ENCODE measurements at regions not wholly inside any gene's neighbourhood (a gene's known extent, or its start where the extent isn't known, plus 50 kb on each side); places are given as distances from the start of the nearest gene placed in this dataset.
"Not testable (repeated sequence)": the region's sequence is repeated elsewhere in the genome, so short reads cannot be mapped to it uniquely, and the experiment has no call there.

DNA sequence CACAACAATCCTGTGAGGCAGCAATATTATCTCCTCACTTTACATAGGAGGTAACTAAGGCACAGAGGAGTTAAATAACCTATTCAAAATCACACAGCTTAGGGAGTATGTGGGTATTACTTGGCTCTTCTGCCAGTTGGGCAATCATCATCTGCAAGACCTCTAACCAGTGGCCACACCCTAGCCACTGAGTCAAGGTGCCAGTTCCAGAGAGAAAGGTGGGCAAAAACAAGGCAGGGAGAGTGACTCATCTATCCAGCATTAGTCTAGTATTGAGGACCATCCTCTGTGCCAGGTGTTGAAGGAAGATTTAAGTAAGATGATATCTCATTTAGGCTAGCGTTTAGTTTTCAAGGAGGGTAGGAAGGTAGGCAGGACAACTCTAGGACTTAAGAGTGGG is 113.9 kb upstream of the EOLA2 start:
- ATAC-seq (no peak), DNase-seq (no peak)

DNA sequence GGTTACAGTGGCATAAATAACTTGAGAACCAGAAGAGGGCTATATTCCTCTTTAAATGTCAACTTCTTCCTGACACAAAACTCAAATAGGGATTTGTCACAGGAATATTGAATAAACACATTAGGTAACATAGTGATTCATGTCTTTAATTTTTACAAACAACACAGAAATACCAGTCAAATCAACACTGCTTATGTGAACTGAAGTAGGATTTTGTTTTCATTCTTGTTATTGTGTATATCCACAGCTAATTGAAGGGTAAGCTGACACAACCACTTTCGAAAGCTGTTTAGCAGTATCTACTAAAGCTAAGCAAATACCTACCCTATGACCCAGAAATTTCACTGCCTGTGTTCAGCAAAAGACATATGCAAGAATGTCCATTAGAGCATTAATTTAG is 120.4 kb upstream of the EOLA2 start:
- ATAC-seq = no peak

DNA sequence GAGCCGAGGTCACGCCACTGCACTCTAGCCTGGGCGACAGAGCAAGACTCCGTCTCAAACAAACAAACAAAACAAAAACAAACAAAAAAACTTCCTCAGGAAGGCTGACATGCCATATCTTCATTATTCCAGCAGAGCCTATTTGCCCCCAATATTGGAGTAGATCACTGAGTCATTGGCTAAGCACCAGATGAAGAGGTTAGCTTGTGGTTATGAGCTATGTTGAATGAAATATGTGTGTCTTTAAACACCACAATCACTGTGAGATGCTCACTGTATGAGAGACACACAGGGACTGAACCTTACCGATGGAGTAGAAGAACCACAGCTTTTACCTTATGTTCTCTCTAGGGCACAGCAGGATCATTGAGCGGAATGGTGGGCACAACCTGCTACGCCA is 122.1 kb upstream of the EOLA2 start:
- no peak for DNase-seq
- ATAC-seq = no peak

More for the DNA sequence above, 120.4 kb upstream of the EOLA2 start:
- DNase-seq = no peak

GRCh38 chrX:150062292-150063137 is 124.2 kb upstream of the EOLA2 start:
- ATAC-seq (no peak), DNase-seq (no peak)

DNA sequence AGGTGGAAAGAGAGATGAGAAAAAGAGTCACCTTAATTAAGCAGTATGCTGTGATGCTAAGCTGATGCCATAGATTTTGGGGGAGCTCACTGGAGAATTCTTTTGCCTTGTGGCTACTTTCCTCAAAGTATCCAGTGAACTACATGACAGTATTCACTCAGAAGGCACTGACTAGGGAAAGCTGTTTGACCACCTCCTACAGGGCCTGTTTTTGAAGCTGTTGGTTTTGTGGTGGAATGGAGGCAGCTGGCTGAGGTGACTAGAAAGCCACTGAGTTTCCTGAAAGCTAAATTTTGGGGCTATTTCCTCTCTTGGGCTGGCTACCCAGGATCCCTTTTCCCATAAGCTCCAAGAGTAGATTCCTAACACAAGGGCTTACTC is 124.8 kb upstream of the EOLA2 start:
- DNase-seq (no peak), ATAC-seq (no peak)

DNA sequence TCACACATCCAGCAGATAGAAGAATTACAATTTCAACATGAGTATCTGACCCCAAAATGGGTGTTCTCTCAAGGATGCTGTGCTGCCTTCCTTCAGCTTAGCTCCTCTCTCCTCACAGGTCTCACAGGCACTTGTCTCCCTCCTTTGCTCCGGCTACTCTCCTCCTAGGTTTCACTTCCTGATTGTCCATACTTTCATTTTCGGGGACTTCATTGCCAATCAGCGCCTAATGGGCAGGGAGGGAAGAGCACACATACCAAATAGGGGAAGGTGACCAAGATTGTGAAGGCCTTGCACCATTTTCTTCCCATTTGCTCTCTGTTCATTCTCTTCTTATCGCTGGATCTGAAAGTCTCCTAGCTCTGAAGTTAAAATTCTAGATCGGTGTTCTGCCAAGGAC is 125.4 kb upstream of the EOLA2 start:
- ATAC-seq = no peak
- DNase-seq = no peak

DNA sequence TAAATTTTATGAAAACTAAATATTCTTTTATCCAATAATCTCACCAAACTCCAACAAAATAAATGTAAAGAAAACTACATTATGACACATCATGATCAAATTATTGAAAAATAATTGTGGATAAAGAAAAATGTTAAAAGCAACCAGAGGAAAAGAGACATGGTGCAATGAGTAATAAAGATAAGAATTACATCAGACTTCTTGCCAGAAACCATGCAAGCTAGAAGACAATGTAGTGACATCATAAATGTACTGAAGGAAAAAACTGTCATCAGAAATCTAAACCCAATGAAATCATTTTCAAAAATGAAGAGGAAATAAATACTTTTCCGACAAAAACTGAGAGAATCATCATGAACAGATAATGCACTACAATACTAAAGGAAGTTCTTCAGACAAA is 135.9 kb upstream of the EOLA2 start:
- ATAC-seq = no peak
- DNase-seq = no peak

GRCh38 chrX:150080497-150080896 is 142.2 kb upstream of the EOLA2 start:
- DNase-seq = no peak
- ATAC-seq = no peak

GRCh38 chrX:150081076-150081475 is 142.8 kb upstream of the EOLA2 start:
- ATAC-seq (no peak), DNase-seq (no peak)

DNA sequence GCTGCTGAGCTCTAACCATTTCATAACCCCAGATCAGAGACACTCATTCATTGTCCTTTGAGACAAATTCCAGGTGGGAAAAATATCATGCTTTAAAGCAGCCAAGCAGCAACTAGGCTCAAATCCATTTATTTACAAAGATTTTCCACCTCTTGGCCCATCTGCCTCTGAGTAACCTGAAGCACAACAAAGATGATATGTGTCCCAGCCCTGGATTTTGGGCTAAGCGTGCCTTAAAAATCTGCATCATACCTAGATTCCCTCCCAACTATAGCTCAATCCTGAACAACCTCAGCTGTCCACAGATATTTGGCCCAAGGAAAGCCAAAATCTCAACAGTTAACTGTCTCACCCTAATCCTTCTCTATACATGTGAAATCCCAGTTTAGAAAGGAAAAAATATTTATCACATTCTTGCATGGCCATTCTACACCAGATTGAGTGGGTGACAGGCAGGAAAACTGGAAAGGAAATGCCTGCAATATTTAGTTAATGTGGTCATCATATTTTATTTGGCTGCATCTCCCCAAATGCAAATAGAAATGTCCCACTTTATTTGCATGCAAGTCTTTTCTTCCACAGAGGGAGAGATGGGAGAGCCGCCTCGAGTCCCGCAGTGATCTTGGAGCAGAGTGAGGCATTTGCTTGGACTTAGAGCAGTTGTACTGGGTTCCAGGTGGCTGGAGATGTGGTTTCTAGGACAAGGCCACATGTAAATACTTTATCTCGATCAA is 146.4 kb upstream of the EOLA2 start:
- ATAC-seq (no peak), DNase-seq (no peak)

- DNase-seq (no peak), ATAC-seq (no peak)
These were observed 147.6 kb upstream of the EOLA2 start for GRCh38 chrX:150085881-150086280.

DNA sequence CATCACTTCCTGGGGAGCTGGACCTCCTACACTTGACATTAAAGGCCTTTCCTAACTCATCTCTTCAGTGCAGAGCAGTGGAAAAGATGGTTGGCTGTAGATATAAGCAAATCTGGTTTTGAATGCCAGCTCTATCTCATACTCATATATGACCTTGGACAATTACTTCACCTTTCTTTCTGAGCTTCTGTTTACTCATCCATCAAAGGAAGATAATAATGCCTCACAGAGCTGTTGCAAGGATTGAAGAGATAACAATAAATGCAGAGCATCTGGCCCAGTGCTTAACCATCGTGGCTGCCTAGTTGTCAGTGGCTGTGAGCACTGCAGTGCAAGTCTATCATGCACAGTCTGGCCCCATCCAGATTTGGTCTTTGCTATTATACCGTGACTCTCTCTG is 148.1 kb upstream of the EOLA2 start:
- ATAC-seq (no peak), DNase-seq (no peak)

- no peak for DNase-seq
- no peak for ATAC-seq
These were observed 149.3 kb upstream of the EOLA2 start for GRCh38 chrX:150087612-150088011.

DNA sequence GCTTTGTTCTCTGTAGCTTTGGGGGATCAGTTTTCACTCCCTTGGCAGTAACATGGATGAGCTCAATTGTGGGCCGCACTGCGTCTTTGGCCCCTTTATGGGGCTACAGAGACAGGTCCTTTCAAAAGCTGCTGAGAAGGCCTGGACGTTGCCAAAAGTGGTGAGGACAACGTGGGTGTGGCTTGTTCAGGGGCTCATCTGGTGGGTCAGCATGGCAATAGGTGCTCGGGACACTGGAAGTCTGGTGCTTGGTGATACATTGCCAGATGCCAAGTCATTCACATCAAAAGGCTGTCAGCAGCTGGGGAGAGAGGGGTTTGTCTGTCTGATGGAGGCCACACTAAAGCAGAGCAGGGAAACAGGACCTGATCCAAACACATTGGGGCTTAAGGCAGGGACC is 149.8 kb upstream of the EOLA2 start:
- DNase-seq = no peak
- no peak for ATAC-seq

- DNase-seq (no peak), ATAC-seq (no peak)
These were observed 150.7 kb upstream of the EOLA2 start for GRCh38 chrX:150088766-150089518.

DNA sequence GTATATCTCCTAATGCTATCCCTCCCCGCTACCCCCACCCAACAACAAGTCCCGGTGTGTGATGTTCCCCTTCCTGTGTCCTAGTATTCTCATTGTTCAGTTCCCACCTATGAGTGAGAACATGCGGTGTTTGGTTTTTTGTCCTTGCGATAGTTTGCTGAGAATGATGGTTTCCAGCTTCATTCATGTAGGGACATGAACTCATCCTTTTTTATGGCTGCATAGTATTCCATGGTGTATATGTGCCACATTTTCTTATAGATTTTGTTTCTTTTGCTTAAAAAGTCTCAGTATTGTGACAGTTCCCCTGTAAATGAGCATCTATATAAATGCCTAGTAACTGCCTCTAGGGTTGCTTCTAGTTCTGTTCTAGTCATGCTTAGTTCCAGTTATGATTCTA is 153.0 kb upstream of the EOLA2 start:
- not testable (repeated sequence) for DNase-seq, ATAC-seq

- DNase-seq (no peak), ATAC-seq (no peak)
These were observed 154.3 kb upstream of the EOLA2 start for GRCh38 chrX:150092549-150092948.

- DNase-seq = no peak
- no peak for ATAC-seq
These were observed 156.1 kb upstream of the EOLA2 start for GRCh38 chrX:150094375-150094774.

GRCh38 chrX:150094996-150095395 is 156.7 kb upstream of the EOLA2 start:
- no peak for DNase-seq
- no peak for ATAC-seq

DNA sequence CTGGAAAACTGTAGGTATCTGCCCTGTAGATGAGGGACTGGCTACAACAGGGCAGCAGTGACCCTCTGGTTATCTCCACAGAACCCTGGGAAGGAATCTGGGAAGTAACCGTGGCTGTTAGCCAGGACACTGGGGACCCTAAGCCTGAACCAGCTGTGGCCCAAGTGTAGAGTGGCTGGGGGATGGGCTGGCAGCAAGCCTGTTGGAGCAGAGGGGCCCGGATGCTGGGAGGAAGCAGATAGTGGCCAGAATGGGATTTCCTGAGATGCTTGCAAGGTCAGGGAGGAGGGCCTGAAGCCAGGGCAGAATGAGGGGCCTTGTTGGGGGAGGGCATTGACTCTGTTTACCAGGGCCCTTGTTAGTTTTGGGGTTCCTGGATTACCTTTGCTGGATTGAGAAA is 161.0 kb upstream of the EOLA2 start:
- no peak for DNase-seq
- ATAC-seq = no peak

- ATAC-seq = no peak
- DNase-seq = no peak
These were observed 162.0 kb upstream of the EOLA2 start for GRCh38 chrX:150100261-150100660.

DNA sequence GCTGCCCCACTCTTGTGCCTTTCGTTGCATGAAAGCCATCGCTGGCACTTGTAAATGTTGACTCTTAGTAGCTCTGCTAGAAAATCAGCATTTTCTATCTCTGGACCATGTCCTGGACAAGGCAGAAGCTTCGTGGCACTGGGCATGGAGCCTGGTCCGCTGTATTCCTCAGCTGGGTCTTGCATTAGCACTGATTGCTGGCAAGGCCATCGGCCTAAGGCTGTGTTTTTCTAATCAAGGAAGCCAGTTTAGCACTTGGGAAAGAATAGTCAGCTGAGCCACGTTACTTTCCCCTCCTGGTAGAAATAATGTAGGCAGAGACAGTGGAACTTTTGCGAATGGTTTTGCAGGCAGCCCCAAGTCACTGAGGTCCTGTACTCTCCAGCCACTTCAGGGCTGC is 180.2 kb upstream of the EOLA2 start:
- DNase-seq = no peak
- ATAC-seq = no peak

DNA sequence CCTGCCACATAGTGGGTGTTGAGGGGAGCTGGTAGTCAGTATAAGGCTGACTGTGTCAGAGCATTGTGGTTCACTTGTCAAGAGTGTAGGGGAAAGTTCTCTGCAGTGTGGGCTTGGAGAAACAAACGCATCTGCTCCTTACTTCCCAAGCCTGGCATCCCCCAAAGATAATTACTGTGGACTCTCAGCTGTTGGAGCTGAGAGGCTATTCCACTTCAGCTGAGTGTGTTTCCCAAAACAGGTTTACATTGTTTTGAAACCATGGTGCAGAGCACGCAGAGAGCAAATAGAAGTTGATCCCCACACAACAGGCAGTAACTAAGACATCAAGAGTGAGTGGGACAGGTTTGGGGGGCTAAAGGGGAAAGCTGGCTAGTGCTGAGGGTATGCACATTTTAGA is 181.0 kb upstream of the EOLA2 start:
- ATAC-seq = no peak
- no peak for DNase-seq
